GM23338 (cell line): ENCODE measurements at regions not wholly inside any gene's neighbourhood (a gene's known extent, or its start where the extent isn't known, plus 50 kb on each side); places are given as distances from the start of the nearest gene placed in this dataset.

Source experiments
- ATAC-seq: fragments of 200-7000 bp; cut with Tn5 transposase; 3 replicates; pipeline ENCODE4 v1.9.1; 2020
- DNase-seq: peaks from one replicate; pipeline ENCODE4 v3.0.0-alpha.2; 2015; ENCODE audit warnings: low spot score
- H2AFZ ChIP-seq: fragments of 200-600 bp; sonication (generic); 2 replicates; pipeline ENCODE4 v1.8.0; 2016; ENCODE audit warnings: antibody characterized with exemption, mild to moderate bottlenecking, moderate library complexity
- H3F3A ChIP-seq: fragments of 200-600 bp; sonication (generic); replicated peaks from 2 replicates; pipeline ENCODE4 v1.8.0; 2017; ENCODE audit warnings: antibody characterized with exemption, mixed run types, low read depth
- H3K27ac ChIP-seq: fragments of 200-600 bp; sonication (generic); 2 replicates; pipeline ENCODE4 v1.6.1; 2016; ENCODE audit warnings: low read depth
- H3K27me3 ChIP-seq: fragments of 200-600 bp; sonication (generic); 2 replicates; pipeline ENCODE4 v1.8.0; 2016; ENCODE audit warnings: mild to moderate bottlenecking, mixed run types, moderate library complexity; ENCODE audit not compliant: insufficient read depth
- H3K36me3 ChIP-seq: fragments of 200-600 bp; sonication (generic); 2 replicates; pipeline ENCODE4 v1.8.0; 2016; ENCODE audit warnings: mild to moderate bottlenecking; ENCODE audit not compliant: insufficient read depth
- H3K4me1 ChIP-seq: fragments of 200-600 bp; sonication (generic); 2 replicates; pipeline ENCODE4 v1.8.0; 2016; ENCODE audit warnings: mild to moderate bottlenecking, moderate library complexity; ENCODE audit not compliant: insufficient read depth
- H3K4me2 ChIP-seq: fragments of 200-600 bp; sonication (generic); 2 replicates; pipeline ENCODE4 v1.7.1; 2017; ENCODE audit warnings: mixed run types
- H3K4me3 ChIP-seq: fragments of 200-600 bp; sonication (generic); 2 replicates; pipeline ENCODE4 v1.6.1; 2016; ENCODE audit warnings: mixed run types
- H3K79me2 ChIP-seq: fragments of 200-600 bp; sonication (generic); replicated peaks from 2 replicates; pipeline ENCODE4 v1.8.0; 2017; ENCODE audit warnings: mild to moderate bottlenecking; ENCODE audit not compliant: insufficient read depth
- H3K9me2 ChIP-seq: fragments of 200-600 bp; sonication (generic); 2 replicates; pipeline ENCODE4 v1.8.0; 2017; ENCODE audit not compliant: insufficient read depth
- H4K20me1 ChIP-seq: fragments of 200-600 bp; sonication (generic); replicated peaks from 2 replicates; pipeline ENCODE4 v1.8.0; 2017; ENCODE audit warnings: mild to moderate bottlenecking; ENCODE audit not compliant: insufficient read depth
- H3K27ac Mint-ChIP-seq: 2 replicates; pipeline ENCODE4 v1.8.0; 2020; ENCODE audit warnings: inconsistent platforms, mild to moderate bottlenecking, moderate library complexity, mixed read lengths
- H3K27me3 Mint-ChIP-seq: 3 replicates; pipeline ENCODE4 v1.8.0; 2022; ENCODE audit warnings: low read depth, mild to moderate bottlenecking, moderate library complexity, mixed read lengths, inconsistent platforms; ENCODE audit not compliant: insufficient read depth, poor library complexity
- H3K36me3 Mint-ChIP-seq: 3 replicates; pipeline ENCODE4 v1.8.0; 2021; ENCODE audit warnings: low read depth, mild to moderate bottlenecking, inconsistent platforms, moderate library complexity, mixed read lengths
- H3K4me1 Mint-ChIP-seq: 3 replicates; pipeline ENCODE4 v1.8.0; 2020; ENCODE audit warnings: mild to moderate bottlenecking, inconsistent platforms, mixed read lengths
- H3K4me3 Mint-ChIP-seq: 3 replicates; pipeline ENCODE4 v1.8.0; 2021; ENCODE audit warnings: moderate library complexity, mild to moderate bottlenecking, inconsistent platforms, mixed read lengths
- H3K9me3 Mint-ChIP-seq: 3 replicates; pipeline ENCODE4 v1.8.0; 2020; ENCODE audit warnings: moderate library complexity, mild to moderate bottlenecking, inconsistent platforms, mixed read lengths
- CREB1 ChIP-seq: fragments of 250-450 bp; sonication (Bioruptor Pico); IDR thresholded peaks from 2 replicates; pipeline ENCODE4 v1.5.0; 2020; ENCODE audit warnings: low read depth, mild to moderate bottlenecking, moderate library complexity
- ETS1 ChIP-seq: IDR thresholded peaks from 2 replicates; pipeline ENCODE4 v1.6.1; 2016; ENCODE audit warnings: antibody characterized with exemption
- EZH2 ChIP-seq: fragments of 200-600 bp; sonication (generic); IDR thresholded peaks from one replicate; pipeline ENCODE4 v1.8.0; 2017; ENCODE audit warnings: antibody characterized with exemption, mild to moderate bottlenecking, low read depth; ENCODE audit not compliant: unreplicated experiment
- EZH2phosphoT487 ChIP-seq: fragments of 200-600 bp; sonication (generic); IDR thresholded peaks from one replicate; pipeline ENCODE4 v1.8.1; 2018; ENCODE audit warnings: antibody characterized with exemption; ENCODE audit not compliant: unreplicated experiment
- JUNB ChIP-seq: IDR thresholded peaks from one replicate; pipeline ENCODE4 v1.6.1; 2016; ENCODE audit warnings: antibody characterized with exemption; ENCODE audit not compliant: unreplicated experiment
- NANOG ChIP-seq: IDR thresholded peaks from 2 replicates; pipeline ENCODE4 v1.6.1; 2016; ENCODE audit warnings: antibody characterized with exemption, borderline replicate concordance
- POLR2AphosphoS5 ChIP-seq: IDR thresholded peaks from 2 replicates; pipeline ENCODE4 v1.6.1; 2016; ENCODE audit warnings: antibody characterized with exemption, low read depth
- STAT1 ChIP-seq: IDR thresholded peaks from one replicate; pipeline ENCODE4 v1.6.1; 2016; ENCODE audit warnings: antibody characterized with exemption; ENCODE audit not compliant: unreplicated experiment
- ZNF114 ChIP-seq: fragments of 250-450 bp; sonication (Bioruptor Pico); IDR thresholded peaks from 2 replicates; pipeline ENCODE4 v1.5.0; 2020; ENCODE audit warnings: mild to moderate bottlenecking, moderate library complexity
- ZNF331 ChIP-seq: fragments of 250-450 bp; sonication (Bioruptor Pico); IDR thresholded peaks from 2 replicates; pipeline ENCODE4 v1.5.0; 2020; ENCODE audit warnings: low read depth, mild to moderate bottlenecking, moderate library complexity
- TF ChIP-seq, protein P1 (sequence below): fragments of 250-450 bp; sonication (Bioruptor Pico); IDR thresholded peaks from 2 replicates; pipeline ENCODE4 v1.5.0; 2020; ENCODE audit warnings: mild to moderate bottlenecking, moderate library complexity
- TF ChIP-seq, protein P2 (sequence below): IDR thresholded peaks from one replicate; pipeline ENCODE4 v1.6.1; 2018; ENCODE audit warnings: antibody characterized with exemption; ENCODE audit not compliant: unreplicated experiment
- TF ChIP-seq, protein P3 (sequence below), 2 experiments: fragments of 200-600 bp in 1 of 2; sonication (generic) in 1 of 2; conservative IDR thresholded peaks; 2 replicates each; pipeline versions ENCODE4 v1.5.1 to v1.6.1; 2016 to 2017; ENCODE audit warnings: antibody characterized with exemption in 2 of 2, low read depth in 2 of 2, mild to moderate bottlenecking in 2 of 2, moderate library complexity in 1 of 2

GRCh38 chr2:137769406-137769805 lies 194.9 kb upstream of the HNMT start:
- Mint-ChIP-seq H3K27ac (no peak overlapping the region), H3K4me1 (peaks cover 18% of the 10 kb centered on the region), H3K27me3 (peaks cover 2% of the 10 kb centered on the region), H3K36me3 (peaks cover 9% of the 10 kb centered on the region), H3K4me3 (no peak overlapping the region), H3K9me3 (peaks cover 13% of the 10 kb centered on the region)
- no peaks in the 10 kb centered on the region for H4K20me1 ChIP-seq
- H3K27ac ChIP-seq, result no peak overlapping the region
- ATAC-seq (no peak), DNase-seq (no peak)
- H3K36me3 ChIP-seq, result no peaks in the 10 kb centered on the region
- no peak for TF ChIP-seq EZH2
- TF ChIP-seq NANOG, result no peak
- TF ChIP-seq EZH2phosphoT487, result no peak
- TF ChIP-seq, protein P1, sequence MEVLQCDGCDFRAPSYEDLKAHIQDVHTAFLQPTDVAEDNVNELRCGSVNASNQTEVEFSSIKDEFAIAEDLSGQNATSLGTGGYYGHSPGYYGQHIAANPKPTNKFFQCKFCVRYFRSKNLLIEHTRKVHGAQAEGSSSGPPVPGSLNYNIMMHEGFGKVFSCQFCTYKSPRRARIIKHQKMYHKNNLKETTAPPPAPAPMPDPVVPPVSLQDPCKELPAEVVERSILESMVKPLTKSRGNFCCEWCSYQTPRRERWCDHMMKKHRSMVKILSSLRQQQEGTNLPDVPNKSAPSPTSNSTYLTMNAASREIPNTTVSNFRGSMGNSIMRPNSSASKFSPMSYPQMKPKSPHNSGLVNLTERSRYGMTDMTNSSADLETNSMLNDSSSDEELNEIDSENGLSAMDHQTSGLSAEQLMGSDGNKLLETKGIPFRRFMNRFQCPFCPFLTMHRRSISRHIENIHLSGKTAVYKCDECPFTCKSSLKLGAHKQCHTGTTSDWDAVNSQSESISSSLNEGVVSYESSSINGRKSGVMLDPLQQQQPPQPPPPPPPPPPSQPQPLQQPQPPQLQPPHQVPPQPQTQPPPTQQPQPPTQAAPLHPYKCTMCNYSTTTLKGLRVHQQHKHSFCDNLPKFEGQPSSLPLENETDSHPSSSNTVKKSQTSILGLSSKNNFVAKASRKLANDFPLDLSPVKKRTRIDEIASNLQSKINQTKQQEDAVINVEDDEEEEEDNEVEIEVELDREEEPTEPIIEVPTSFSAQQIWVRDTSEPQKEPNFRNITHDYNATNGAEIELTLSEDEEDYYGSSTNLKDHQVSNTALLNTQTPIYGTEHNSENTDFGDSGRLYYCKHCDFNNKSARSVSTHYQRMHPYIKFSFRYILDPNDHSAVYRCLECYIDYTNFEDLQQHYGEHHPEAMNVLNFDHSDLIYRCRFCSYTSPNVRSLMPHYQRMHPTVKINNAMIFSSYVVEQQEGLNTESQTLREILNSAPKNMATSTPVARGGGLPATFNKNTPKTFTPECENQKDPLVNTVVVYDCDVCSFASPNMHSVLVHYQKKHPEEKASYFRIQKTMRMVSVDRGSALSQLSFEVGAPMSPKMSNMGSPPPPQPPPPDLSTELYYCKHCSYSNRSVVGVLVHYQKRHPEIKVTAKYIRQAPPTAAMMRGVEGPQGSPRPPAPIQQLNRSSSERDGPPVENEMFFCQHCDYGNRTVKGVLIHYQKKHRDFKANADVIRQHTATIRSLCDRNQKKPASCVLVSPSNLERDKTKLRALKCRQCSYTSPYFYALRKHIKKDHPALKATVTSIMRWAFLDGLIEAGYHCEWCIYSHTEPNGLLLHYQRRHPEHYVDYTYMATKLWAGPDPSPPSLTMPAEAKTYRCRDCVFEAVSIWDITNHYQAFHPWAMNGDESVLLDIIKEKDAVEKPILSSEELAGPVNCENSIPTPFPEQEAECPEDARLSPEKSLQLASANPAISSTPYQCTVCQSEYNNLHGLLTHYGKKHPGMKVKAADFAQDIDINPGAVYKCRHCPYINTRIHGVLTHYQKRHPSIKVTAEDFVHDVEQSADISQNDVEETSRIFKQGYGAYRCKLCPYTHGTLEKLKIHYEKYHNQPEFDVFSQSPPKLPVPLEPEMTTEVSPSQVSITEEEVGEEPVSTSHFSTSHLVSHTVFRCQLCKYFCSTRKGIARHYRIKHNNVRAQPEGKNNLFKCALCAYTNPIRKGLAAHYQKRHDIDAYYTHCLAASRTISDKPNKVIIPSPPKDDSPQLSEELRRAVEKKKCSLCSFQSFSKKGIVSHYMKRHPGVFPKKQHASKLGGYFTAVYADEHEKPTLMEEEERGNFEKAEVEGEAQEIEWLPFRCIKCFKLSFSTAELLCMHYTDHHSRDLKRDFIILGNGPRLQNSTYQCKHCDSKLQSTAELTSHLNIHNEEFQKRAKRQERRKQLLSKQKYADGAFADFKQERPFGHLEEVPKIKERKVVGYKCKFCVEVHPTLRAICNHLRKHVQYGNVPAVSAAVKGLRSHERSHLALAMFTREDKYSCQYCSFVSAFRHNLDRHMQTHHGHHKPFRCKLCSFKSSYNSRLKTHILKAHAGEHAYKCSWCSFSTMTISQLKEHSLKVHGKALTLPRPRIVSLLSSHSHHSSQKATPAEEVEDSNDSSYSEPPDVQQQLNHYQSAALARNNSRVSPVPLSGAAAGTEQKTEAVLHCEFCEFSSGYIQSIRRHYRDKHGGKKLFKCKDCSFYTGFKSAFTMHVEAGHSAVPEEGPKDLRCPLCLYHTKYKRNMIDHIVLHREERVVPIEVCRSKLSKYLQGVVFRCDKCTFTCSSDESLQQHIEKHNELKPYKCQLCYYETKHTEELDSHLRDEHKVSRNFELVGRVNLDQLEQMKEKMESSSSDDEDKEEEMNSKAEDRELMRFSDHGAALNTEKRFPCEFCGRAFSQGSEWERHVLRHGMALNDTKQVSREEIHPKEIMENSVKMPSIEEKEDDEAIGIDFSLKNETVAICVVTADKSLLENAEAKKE (CRISPR knock-in tag), result no peak
- TF ChIP-seq ZNF114, result no peak
- no peak for TF ChIP-seq STAT1
- TF ChIP-seq, protein P2, sequence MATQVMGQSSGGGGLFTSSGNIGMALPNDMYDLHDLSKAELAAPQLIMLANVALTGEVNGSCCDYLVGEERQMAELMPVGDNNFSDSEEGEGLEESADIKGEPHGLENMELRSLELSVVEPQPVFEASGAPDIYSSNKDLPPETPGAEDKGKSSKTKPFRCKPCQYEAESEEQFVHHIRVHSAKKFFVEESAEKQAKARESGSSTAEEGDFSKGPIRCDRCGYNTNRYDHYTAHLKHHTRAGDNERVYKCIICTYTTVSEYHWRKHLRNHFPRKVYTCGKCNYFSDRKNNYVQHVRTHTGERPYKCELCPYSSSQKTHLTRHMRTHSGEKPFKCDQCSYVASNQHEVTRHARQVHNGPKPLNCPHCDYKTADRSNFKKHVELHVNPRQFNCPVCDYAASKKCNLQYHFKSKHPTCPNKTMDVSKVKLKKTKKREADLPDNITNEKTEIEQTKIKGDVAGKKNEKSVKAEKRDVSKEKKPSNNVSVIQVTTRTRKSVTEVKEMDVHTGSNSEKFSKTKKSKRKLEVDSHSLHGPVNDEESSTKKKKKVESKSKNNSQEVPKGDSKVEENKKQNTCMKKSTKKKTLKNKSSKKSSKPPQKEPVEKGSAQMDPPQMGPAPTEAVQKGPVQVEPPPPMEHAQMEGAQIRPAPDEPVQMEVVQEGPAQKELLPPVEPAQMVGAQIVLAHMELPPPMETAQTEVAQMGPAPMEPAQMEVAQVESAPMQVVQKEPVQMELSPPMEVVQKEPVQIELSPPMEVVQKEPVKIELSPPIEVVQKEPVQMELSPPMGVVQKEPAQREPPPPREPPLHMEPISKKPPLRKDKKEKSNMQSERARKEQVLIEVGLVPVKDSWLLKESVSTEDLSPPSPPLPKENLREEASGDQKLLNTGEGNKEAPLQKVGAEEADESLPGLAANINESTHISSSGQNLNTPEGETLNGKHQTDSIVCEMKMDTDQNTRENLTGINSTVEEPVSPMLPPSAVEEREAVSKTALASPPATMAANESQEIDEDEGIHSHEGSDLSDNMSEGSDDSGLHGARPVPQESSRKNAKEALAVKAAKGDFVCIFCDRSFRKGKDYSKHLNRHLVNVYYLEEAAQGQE, result no peak
- TF ChIP-seq JUNB, result no peak
- no peak for TF ChIP-seq ETS1
- TF ChIP-seq, protein P3, sequence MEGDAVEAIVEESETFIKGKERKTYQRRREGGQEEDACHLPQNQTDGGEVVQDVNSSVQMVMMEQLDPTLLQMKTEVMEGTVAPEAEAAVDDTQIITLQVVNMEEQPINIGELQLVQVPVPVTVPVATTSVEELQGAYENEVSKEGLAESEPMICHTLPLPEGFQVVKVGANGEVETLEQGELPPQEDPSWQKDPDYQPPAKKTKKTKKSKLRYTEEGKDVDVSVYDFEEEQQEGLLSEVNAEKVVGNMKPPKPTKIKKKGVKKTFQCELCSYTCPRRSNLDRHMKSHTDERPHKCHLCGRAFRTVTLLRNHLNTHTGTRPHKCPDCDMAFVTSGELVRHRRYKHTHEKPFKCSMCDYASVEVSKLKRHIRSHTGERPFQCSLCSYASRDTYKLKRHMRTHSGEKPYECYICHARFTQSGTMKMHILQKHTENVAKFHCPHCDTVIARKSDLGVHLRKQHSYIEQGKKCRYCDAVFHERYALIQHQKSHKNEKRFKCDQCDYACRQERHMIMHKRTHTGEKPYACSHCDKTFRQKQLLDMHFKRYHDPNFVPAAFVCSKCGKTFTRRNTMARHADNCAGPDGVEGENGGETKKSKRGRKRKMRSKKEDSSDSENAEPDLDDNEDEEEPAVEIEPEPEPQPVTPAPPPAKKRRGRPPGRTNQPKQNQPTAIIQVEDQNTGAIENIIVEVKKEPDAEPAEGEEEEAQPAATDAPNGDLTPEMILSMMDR (conservative IDR thresholded peaks at IDR 0.05; ENCODE audit: low read depth in 2 of 2), result no peak
- TF ChIP-seq CREB1, result no peak
- no peak for TF ChIP-seq POLR2AphosphoS5
- TF ChIP-seq ZNF331 (CRISPR knock-in tag), result no peak
- no peaks in the 10 kb centered on the region for H3K79me2 ChIP-seq
- no peaks in the 10 kb centered on the region for H3K27me3 ChIP-seq
- H3F3A ChIP-seq, result no peaks in the 10 kb centered on the region
- no peak overlapping the region; the same call in 1 of the 2 replicates for H3K4me2 ChIP-seq
- no peaks in the 10 kb centered on the region for H3K9me2 ChIP-seq
- peaks cover 21% of the 10 kb centered on the region for H3K4me1 ChIP-seq
- H3K4me3 ChIP-seq, result peak overlapping the region; percentile 7; the same call in 1 of the 2 replicates
- H2AFZ ChIP-seq, result peak overlapping the region; percentile 64
